ENCODE measurements at regions not wholly inside any gene's neighbourhood (a gene's known extent, or its start where the extent isn't known, plus 50 kb on each side); places are given as distances from the start of the nearest gene placed in this dataset.

DNA sequence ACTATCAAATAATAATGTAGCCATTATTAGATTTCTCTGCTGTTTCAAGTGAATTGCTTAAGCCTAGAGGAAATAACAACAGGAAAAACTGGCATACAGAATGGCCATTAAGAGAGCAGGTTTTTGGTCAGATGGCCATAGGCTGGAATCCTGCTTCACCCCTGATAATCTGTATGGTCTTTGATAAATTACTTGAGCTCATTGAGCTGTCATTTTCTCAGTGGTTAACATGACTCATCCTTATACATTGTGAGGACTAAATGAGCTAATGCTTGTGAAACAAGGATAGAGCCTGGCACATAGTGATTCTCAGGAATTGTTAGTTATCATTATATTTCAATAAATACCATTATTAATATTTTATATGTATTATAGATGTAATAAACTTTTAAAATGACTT is 516.5 kb downstream of the KIF4B start:
- Histone ChIP-seq H3K9me3 (no peaks in the 10 kb centered on the region), H3K4me1 (no peaks in the 10 kb centered on the region), H3K4me3 (no peak overlapping the region), H3K36me3 (no peaks in the 10 kb centered on the region), H3K27ac (no peak overlapping the region), H3K27me3 (no peaks in the 10 kb centered on the region)
- TF ChIP-seq, protein P1, sequence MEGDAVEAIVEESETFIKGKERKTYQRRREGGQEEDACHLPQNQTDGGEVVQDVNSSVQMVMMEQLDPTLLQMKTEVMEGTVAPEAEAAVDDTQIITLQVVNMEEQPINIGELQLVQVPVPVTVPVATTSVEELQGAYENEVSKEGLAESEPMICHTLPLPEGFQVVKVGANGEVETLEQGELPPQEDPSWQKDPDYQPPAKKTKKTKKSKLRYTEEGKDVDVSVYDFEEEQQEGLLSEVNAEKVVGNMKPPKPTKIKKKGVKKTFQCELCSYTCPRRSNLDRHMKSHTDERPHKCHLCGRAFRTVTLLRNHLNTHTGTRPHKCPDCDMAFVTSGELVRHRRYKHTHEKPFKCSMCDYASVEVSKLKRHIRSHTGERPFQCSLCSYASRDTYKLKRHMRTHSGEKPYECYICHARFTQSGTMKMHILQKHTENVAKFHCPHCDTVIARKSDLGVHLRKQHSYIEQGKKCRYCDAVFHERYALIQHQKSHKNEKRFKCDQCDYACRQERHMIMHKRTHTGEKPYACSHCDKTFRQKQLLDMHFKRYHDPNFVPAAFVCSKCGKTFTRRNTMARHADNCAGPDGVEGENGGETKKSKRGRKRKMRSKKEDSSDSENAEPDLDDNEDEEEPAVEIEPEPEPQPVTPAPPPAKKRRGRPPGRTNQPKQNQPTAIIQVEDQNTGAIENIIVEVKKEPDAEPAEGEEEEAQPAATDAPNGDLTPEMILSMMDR (IDR thresholded peaks at IDR 0.05) = no peak
- intact Hi-C loops (cut with DNase I) = no loop called here
- no peak for DNase-seq
- no peak for ATAC-seq

DNA sequence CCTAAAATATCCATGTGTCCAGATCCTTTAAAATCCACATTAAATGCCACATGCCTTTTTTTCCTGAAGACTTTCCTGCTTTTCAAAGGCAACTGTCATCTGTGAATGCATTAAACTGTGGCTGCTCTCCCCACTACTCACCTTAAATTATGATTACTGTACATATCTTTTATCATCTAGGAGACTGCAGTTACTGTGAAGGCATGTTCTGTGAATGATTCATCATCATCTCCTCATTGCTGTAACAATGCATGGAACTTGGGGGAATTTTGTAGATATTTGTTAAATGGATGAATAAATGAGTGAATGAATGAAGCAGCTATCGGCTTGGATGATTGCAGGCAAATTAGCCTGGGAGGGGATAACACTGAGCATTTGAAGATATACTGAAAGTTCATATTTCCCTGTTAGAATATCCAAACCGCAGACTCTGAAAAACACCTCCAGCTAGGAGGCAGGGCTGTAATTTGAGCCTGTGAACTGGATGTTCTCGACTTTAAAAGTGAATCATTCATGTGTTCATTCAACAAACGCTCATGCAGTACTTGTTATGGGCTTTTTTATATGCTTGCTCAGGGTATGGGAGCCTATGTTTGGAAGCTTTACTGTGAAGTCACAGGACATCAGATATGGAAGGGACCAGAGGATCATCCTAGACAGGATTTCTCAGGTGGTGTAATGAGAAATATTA is 519.2 kb downstream of the KIF4B start:
- TF ChIP-seq, protein P1 (IDR thresholded peaks at IDR 0.05) = no peak
- Histone ChIP-seq H3K4me3 (no peak overlapping the region), H3K9me3 (no peaks in the 10 kb centered on the region), H3K27ac (no peak overlapping the region), H3K27me3 (no peaks in the 10 kb centered on the region), H3K36me3 (no peaks in the 10 kb centered on the region), H3K4me1 (no peaks in the 10 kb centered on the region)
- intact Hi-C loops (cut with DNase I) = no loop called here
- ATAC-seq (no peak), DNase-seq (no peak)

GRCh38 chr5:155540000-155540595 is 526.5 kb downstream of the KIF4B start:
- ATAC-seq (no peak), DNase-seq (no peak)
- Histone ChIP-seq H3K4me3 (no peak overlapping the region), H3K9me3 (no peaks in the 10 kb centered on the region), H3K27me3 (no peaks in the 10 kb centered on the region), H3K27ac (no peak overlapping the region), H3K36me3 (no peaks in the 10 kb centered on the region), H3K4me1 (no peaks in the 10 kb centered on the region)
- TF ChIP-seq, protein P1 (IDR thresholded peaks at IDR 0.05) = no peak
- intact Hi-C loops (cut with DNase I) = no loop called here

DNA sequence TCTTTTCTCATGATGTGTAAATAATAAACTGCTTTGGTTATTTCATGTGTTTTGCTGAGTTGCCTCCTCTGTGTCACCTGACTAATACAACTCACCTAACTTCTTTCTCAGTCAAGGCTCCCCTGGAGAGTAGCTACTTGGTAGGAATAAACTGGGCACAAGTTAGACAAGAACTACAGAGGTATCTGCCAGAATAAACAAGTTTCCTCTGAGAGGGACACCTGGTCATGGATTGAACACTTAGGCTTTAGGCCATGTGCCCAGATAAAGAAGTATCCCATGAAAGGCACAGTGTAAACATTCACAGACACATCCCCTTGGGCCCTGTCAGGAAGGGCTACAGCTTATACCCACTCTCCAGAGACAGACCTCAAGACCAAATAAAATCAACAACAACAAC is 532.5 kb downstream of the KIF4B start:
- DNase-seq = no peak
- intact Hi-C loops (cut with DNase I) = no loop called here
- TF ChIP-seq, protein P1 (IDR thresholded peaks at IDR 0.05) = no peak
- Histone ChIP-seq H3K4me3 (no peak overlapping the region), H3K4me1 (no peaks in the 10 kb centered on the region), H3K36me3 (no peaks in the 10 kb centered on the region), H3K9me3 (no peaks in the 10 kb centered on the region), H3K27me3 (no peaks in the 10 kb centered on the region), H3K27ac (no peak overlapping the region)
- no peak for ATAC-seq

- intact Hi-C loops (cut with DNase I) = no loop called here
- ATAC-seq (no peak), DNase-seq (no peak)
- Histone ChIP-seq H3K4me1 (no peaks in the 10 kb centered on the region), H3K27ac (no peak overlapping the region), H3K9me3 (no peaks in the 10 kb centered on the region), H3K27me3 (no peaks in the 10 kb centered on the region), H3K4me3 (no peak overlapping the region), H3K36me3 (no peaks in the 10 kb centered on the region)
- TF ChIP-seq, protein P1 (IDR thresholded peaks at IDR 0.05) = no peak
Observed at GRCh38 chr5:155554500-155554899, 540.9 kb downstream of the KIF4B start.
